ENCODE measurements at regions not wholly inside any gene's neighbourhood (a gene's known extent, or its start where the extent isn't known, plus 50 kb on each side); places are given as distances from the start of the nearest gene placed in this dataset.
"Not testable (repeated sequence)": the region's sequence is repeated elsewhere in the genome, so short reads cannot be mapped to it uniquely, and the experiment has no call there.

GRCh38 chr3:106124818-106125217 is 256.0 kb upstream of the CBLB start:
- no peak for FAIRE-seq

GRCh38 chr3:106125321-106125720 is 256.5 kb upstream of the CBLB start:
- no peak for FAIRE-seq

GRCh38 chr3:106126067-106126845 is 257.4 kb upstream of the CBLB start:
- peak; percentile 96 for FAIRE-seq

GRCh38 chr3:106126846-106127235 is 258.0 kb upstream of the CBLB start:
- FAIRE-seq, result no peak

- FAIRE-seq, result no peak
These were observed 261.1 kb upstream of the CBLB start for GRCh38 chr3:106129939-106130338.

- peak; percentile 51 for FAIRE-seq
These were observed 261.8 kb upstream of the CBLB start for GRCh38 chr3:106130384-106131198.

- no peak for FAIRE-seq
These were observed 266.8 kb upstream of the CBLB start for GRCh38 chr3:106135451-106136160.

GRCh38 chr3:106139826-106140225 is 271.0 kb upstream of the CBLB start:
- no peak for FAIRE-seq

GRCh38 chr3:106140431-106140830 is 271.6 kb upstream of the CBLB start:
- FAIRE-seq, result no peak

- FAIRE-seq, result no peak
These were observed 275.2 kb upstream of the CBLB start for GRCh38 chr3:106144030-106144429.

GRCh38 chr3:106148440-106149082 is 279.7 kb upstream of the CBLB start:
- FAIRE-seq, result not testable (repeated sequence)

- no peak for FAIRE-seq
These were observed 288.6 kb upstream of the CBLB start for GRCh38 chr3:106157411-106157810.

GRCh38 chr3:106160396-106160795 is 291.6 kb upstream of the CBLB start:
- FAIRE-seq, result no peak

GRCh38 chr3:106161246-106161645 is 292.4 kb upstream of the CBLB start:
- no peak for FAIRE-seq

- FAIRE-seq, result no peak
These were observed 298.9 kb upstream of the CBLB start for GRCh38 chr3:106167728-106168127.

- FAIRE-seq, result no peak
These were observed 300.3 kb upstream of the CBLB start for GRCh38 chr3:106168962-106169750.

GRCh38 chr3:106170636-106171035 is 301.8 kb upstream of the CBLB start:
- no peak for FAIRE-seq

GRCh38 chr3:106172101-106172500 is 303.3 kb upstream of the CBLB start:
- no peak for FAIRE-seq

- FAIRE-seq, result no peak
These were observed 304.0 kb upstream of the CBLB start for GRCh38 chr3:106172780-106173179.

GRCh38 chr3:106175276-106175675 is 306.5 kb upstream of the CBLB start:
- FAIRE-seq, result no peak

- no peak for FAIRE-seq
These were observed 307.9 kb upstream of the CBLB start for GRCh38 chr3:106176734-106177133.

- no peak for FAIRE-seq
These were observed 314.2 kb upstream of the CBLB start for GRCh38 chr3:106182950-106183511.

Measured in endometrium (tissue), 2 donors.